ENCODE measurements at regions not wholly inside any gene's neighbourhood (a gene's known extent, or its start where the extent isn't known, plus 50 kb on each side); places are given as distances from the start of the nearest gene placed in this dataset.
"Not testable (repeated sequence)": the region's sequence is repeated elsewhere in the genome, so short reads cannot be mapped to it uniquely, and the experiment has no call there.

DNA sequence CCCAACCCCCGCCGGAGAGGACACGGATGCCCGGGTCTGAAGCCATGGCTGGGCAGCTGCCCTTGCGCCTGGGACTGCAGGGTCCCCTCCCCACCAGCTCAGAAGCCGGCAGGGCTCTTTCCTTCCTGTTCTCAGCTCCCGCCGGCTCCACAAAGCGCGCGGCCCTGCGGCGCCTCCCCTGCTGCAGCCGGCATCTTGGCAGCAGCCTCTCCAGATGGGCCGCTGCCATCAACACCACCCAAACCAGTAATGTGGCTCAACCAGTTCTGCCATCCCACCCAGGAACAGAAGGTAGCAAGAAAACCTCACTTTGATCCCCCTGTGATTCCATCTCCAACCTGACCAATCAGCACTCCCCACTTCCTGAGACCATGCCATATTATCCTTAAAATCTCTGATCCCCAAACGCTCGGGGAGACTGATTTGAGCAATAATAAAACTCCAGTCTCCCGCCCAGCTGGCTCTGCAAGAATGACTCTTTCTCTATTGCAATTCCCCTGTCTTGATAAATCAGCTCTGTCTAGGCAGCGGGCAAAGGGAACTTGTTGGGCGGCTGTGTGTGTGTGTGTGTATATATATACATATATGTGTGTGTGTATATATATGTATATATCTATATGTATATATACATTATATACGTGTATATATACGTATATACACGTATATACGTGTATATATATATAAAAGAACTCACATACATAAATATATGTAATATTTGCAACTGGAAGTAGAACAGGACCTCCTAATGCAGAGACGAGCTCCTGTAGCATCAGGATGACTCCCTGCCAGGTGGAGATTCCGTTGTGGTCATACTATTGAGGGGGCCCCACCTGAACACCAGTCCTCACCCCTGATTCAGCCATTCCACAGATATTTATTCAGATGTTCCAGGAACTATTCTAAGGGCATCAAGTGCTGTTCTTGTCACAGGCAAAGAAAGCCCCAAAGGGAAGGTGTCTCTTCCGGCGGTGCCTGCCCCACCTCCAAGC lies 1674.9 kb downstream of the SPATA31A7 start:
- TF ChIP-seq, protein P1, sequence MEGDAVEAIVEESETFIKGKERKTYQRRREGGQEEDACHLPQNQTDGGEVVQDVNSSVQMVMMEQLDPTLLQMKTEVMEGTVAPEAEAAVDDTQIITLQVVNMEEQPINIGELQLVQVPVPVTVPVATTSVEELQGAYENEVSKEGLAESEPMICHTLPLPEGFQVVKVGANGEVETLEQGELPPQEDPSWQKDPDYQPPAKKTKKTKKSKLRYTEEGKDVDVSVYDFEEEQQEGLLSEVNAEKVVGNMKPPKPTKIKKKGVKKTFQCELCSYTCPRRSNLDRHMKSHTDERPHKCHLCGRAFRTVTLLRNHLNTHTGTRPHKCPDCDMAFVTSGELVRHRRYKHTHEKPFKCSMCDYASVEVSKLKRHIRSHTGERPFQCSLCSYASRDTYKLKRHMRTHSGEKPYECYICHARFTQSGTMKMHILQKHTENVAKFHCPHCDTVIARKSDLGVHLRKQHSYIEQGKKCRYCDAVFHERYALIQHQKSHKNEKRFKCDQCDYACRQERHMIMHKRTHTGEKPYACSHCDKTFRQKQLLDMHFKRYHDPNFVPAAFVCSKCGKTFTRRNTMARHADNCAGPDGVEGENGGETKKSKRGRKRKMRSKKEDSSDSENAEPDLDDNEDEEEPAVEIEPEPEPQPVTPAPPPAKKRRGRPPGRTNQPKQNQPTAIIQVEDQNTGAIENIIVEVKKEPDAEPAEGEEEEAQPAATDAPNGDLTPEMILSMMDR (IDR thresholded peaks at IDR 0.05) = not testable (repeated sequence)
- not testable (repeated sequence) for TF ChIP-seq POLR2A (IDR thresholded peaks at IDR 0.05)

Measured in body of pancreas (tissue), 4 donors.